Muscle of leg (tissue), 3 donors: ENCODE measurements at regions not wholly inside any gene's neighbourhood (a gene's known extent, or its start where the extent isn't known, plus 50 kb on each side); places are given as distances from the start of the nearest gene placed in this dataset.
"Not testable (repeated sequence)": the region's sequence is repeated elsewhere in the genome, so short reads cannot be mapped to it uniquely, and the experiment has no call there.

ENCODE experiments used
- DNase-seq: peaks from one replicate; pipeline ENCODE4 v3.0.0; 2013
- H3K27ac ChIP-seq: one replicate; pipeline ENCODE4 v1.5.1; 2013; ENCODE audit warnings: mild to moderate bottlenecking, low read length, control low read depth
- H3K27me3 ChIP-seq: one replicate; pipeline ENCODE4 v1.6.1; 2013; ENCODE audit warnings: low read length; ENCODE audit not compliant: control insufficient read depth, insufficient read depth
- H3K36me3 ChIP-seq: one replicate; pipeline ENCODE4 v1.6.1; 2013; ENCODE audit warnings: low read length; ENCODE audit not compliant: control insufficient read depth, insufficient read depth
- H3K4me1 ChIP-seq: one replicate; pipeline ENCODE4 v1.6.1; 2013; ENCODE audit warnings: low read length; ENCODE audit not compliant: control insufficient read depth, insufficient read depth
- H3K4me3 ChIP-seq: one replicate; pipeline ENCODE4 v1.5.1; 2013; ENCODE audit warnings: low read length, control low read depth
- H3K9me3 ChIP-seq: replicated peaks from 2 replicates; pipeline ENCODE4 v1.6.1; 2013; ENCODE audit warnings: low read depth, low read length; ENCODE audit not compliant: control insufficient read depth
- WGBS: methylation state at CpG from one replicate; pipeline ENCODE4 v1.1.5; 2013; ENCODE audit warnings: missing lambda C conversion rate; ENCODE audit not compliant: insufficient coverage; 5-methylcytosine and 5-hydroxymethylcytosine counted together

DNA sequence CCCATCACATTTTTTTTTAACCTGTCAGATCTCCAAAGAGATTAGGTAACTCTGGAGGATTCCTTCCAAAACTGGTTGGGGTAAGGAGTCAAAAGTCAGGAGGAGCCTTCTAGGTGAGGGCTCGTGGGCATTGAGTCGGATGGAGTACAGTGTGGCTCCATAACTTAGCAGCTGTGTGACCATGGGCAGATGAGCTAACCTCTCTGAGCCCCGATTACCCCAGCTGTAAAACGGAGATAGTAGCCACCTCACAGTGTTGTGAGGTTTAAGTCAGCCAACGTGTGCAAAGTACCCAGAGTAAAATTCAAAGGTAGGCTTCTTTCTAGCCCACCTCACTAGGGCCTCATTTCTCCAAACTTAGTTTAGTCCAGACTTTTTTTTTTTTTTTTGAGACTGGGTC, 151.5 kb downstream of the CD24 start:
- DNase-seq = no peak
- Histone ChIP-seq H3K36me3 (no peaks in the 10 kb centered on the region), H3K4me1 (no peaks in the 10 kb centered on the region), H3K27me3 (no peaks in the 10 kb centered on the region), H3K27ac (no peak overlapping the region), H3K9me3 (no peaks in the 10 kb centered on the region), H3K4me3 (no peak overlapping the region)
- WGBS = 100% methylated on average over 5 of the region's 5 CpGs

DNA sequence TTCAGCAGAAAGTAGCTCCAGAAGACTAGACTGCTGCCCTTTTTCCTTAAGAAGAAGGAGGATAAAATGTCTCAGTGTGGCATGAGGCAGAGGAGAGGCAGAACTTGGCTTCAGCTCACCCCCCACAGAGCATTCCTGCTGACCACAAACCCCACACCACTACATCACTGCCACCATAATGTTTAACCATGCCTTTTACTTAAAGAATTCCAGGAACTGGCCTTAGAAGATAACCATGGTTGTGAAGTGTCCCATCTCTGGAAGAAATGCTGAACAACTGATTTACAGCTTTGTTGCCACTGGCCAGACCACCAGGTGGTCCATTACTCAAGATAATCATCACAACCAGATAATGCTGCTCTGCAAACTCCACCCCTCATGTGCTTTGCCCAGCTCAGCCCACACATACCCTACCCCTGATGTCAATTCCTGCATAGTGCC, 154.1 kb downstream of the CD24 start:
- Histone ChIP-seq H3K36me3 (no peaks in the 10 kb centered on the region), H3K4me1 (no peaks in the 10 kb centered on the region), H3K9me3 (no peaks in the 10 kb centered on the region), H3K27me3 (no peaks in the 10 kb centered on the region), H3K27ac (peak overlapping the region; percentile 43), H3K4me3 (no peak overlapping the region)
- DNase-seq = no peak

DNA sequence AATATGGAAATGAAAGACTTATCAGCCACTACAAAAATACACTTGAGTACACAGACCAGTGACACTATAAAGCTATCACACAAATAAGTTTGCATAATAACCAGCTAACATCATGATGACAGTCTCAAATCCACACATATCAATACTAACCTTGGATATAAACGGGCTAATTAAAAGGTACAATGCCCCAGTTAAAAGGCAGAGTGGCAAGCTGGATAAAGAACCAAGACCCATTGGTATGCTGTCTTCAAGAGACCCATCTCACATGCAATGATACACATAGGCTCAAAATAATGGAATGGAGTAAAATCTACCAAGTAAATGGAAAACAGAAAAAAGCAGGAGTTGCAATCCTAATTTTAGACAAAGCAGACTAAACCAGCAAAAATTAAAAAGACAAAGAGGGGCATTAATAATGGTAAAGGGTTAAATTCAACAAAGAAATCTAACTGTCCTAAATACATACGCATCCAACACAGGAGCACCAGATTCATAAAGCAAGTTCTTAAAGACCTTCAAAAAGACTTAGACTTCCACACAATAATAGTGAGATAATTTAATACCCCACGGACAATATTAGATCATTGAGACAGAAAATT, 163.3 kb downstream of the CD24 start:
- Histone ChIP-seq H3K4me3 (no peak overlapping the region), H3K36me3 (no peaks in the 10 kb centered on the region), H3K27me3 (no peaks in the 10 kb centered on the region), H3K27ac (no peak overlapping the region), H3K9me3 (peaks cover 27% of the 10 kb centered on the region), H3K4me1 (no peaks in the 10 kb centered on the region)
- no peak for DNase-seq
- no CpG with 5 or more reads among the region's 3 CpGs for WGBS

DNA sequence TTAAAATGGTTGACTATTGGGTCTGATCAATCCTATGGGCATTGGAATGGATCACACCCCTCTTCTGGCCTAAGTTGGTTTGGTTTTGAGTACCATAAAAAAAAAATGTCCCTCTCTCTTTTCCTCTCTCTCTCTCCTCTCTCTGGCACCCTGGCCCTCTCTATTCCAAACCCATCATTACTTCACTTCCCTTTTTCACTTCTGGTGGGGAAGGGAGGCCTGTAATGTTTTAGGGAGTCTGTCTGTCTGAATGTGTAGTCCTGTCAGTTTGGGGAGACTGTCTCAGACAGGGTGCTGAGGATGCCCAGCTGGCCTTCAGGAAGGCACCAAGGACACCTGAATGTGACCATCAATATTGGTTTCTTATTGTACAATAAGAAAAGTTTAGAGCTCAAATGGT, 165.8 kb downstream of the CD24 start:
- H3K36me3 ChIP-seq = no peaks in the 10 kb centered on the region
- H3K27ac ChIP-seq = no peak overlapping the region
- peaks cover 27% of the 10 kb centered on the region for H3K9me3 ChIP-seq
- no peak overlapping the region for H3K4me3 ChIP-seq
- no peaks in the 10 kb centered on the region for H3K4me1 ChIP-seq
- H3K27me3 ChIP-seq = no peaks in the 10 kb centered on the region
- no peak for DNase-seq

DNA sequence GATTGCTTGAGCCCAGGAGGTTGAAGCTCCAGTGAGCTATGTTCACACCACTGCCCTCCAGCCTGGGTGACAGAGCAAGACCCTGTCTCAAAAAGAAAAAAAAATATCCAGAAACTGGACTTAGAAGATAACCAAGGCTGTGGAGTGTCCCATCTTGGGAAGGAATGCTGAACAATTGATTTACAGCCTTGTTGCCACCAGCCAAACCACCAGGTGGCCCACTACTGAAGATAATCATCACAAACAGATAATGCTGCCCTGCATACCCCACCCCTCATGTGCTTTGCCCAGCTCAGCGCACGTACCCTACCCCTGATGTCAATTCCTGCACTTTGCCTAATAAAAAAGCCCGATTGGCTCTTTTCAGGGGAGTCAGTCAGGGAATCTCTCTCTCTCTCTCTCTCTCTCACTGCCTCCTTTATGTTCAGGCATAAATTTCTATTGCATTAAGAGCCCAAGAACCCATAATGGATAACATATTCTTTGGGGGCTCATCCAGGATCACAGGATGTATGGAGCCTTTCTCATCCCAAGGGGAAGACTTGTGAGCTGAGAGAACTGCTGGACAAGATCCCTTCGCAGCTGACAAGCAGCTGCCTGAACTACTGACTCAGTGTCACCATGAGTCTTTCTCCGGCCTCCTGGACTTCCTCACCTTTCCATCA, 166.4 kb downstream of the CD24 start:
- H3K9me3 ChIP-seq = peaks cover 27% of the 10 kb centered on the region
- no peak overlapping the region for H3K27ac ChIP-seq
- no peaks in the 10 kb centered on the region for H3K27me3 ChIP-seq
- no peak overlapping the region for H3K4me3 ChIP-seq
- H3K36me3 ChIP-seq = no peaks in the 10 kb centered on the region
- 91% methylated on average over 5 of the region's 5 CpGs for WGBS
- H3K4me1 ChIP-seq = no peaks in the 10 kb centered on the region
- DNase-seq = no peak

DNA sequence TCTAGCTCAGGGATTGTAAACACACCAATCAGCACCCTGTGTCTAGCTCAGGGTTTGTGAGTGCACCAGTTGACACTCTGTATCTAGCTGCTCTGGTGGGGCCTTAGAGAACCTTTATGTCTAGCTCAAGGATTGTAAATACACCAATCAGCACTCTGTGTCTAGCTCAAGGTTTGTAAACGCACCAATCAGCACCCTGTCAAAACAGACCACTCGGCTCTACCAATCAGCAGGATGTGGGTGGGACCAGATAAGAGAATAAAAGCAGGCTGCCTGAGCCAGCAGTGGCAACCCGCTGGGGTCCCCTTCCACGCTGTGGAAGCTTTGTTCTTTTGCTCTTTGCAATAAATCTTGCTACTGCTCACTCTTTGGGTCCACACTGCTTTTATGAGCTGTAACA, 168.3 kb downstream of the CD24 start:
- not testable (repeated sequence) for H3K27ac ChIP-seq, H3K36me3 ChIP-seq, H3K4me1 ChIP-seq, H3K4me3 ChIP-seq, H3K27me3 ChIP-seq, DNase-seq
- H3K9me3 ChIP-seq = peaks cover 26% of the 10 kb centered on the region
- WGBS = no CpG with 5 or more reads among the region's 4 CpGs

DNA sequence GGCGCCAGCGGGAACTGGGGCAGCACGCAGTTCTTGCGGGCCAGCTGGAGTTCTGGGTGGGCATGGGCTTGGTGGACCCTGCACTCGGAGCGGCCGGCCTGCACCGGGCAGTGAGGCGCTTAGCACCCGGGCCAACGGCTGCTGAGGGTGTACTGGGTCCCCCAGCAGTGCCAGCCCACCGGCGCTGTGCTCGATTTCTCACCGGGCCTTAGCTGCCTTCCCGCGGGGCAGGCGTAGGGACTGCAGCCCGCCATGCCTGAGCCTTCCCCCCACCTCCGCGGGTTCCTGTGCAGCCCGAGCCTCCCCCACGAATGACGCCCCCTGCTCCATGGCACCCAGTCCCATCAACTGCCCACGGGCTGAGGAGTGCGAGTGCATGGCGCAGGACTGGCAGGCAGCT, 168.8 kb downstream of the CD24 start:
- Histone ChIP-seq H3K9me3 (peaks cover 24% of the 10 kb centered on the region), H3K27me3 (peaks cover under 1% of the 10 kb centered on the region), H3K4me3 (no peak overlapping the region), H3K4me1 (no peaks in the 10 kb centered on the region), H3K27ac (no peak overlapping the region), H3K36me3 (no peaks in the 10 kb centered on the region)
- WGBS = 88% methylated on average over 18 of the region's 27 CpGs
- no peak for DNase-seq

DNA sequence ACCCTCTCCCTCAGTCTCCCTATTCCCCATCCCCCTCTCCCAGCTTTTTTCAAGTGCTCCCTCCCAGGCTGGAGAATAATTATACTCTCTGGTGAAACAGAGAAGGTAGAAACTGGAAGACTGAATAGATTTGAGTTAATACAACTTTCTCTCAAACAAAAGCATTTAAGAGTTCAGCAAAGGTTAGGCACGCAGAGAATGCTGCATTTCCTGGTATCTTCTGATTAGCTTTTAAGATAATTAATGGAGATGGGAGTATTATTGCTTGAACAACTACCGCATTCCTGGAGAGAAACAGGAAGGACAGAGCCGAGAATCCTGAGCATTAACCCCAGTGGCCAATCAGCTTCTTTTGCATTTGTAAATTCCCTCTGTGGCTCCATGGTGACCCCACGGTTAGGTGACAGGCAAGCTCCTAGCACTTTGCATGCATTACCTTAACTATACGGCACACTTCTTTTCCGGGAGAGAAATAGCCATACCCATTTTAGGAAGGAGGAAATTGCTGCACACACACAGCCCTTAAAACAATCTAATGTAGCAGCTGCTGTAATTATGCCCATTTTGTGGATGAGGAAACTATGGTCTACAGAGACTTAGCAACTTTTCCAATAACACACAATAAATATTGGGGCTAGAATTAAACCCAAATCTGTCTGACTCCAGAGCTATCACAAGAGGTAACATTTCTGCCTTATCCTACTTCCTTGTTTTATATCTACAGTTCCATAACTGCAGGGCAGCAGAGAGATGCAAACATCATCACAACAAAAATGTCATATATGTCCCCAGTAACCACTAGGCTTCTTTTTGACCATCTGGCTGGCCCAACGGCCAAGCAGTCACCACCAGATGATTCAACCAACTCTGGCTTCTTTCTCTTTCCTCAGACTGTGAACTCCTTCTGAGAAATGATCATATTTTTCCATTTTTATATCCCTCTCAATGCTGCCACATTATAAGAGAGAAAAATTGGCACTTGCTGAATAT, 169.9 kb downstream of the CD24 start:
- WGBS = 14% methylated on average over 4 of the region's 7 CpGs
- Histone ChIP-seq H3K9me3 (peaks cover 22% of the 10 kb centered on the region), H3K27ac (no peak overlapping the region), H3K36me3 (no peaks in the 10 kb centered on the region), H3K4me3 (no peak overlapping the region), H3K4me1 (no peaks in the 10 kb centered on the region), H3K27me3 (peaks cover 5% of the 10 kb centered on the region)
- DNase-seq = no peak

DNA sequence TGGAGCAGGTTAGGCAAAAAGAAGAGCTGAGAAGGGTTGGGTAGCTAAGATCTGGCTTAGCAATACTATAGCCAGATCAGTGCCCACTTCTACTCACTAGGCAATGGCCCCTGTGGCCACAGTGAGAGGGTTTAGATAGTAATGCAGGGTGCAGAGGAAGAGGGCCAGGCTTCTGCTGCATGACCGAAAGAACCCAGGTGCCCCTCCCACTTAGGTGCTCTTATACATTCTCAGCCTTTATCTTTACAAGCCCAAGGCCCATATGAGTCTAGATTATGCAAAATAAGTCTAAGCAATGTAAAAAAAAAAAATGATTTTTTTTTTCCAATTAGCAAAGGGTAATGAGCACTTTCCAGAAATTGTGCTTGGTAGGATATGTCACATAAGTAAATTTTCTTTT, 171.3 kb downstream of the CD24 start:
- H3K4me1 ChIP-seq = peaks cover 9% of the 10 kb centered on the region
- no peak overlapping the region for H3K27ac ChIP-seq
- no CpG with 5 or more reads among the region's 1 CpG for WGBS
- no peaks in the 10 kb centered on the region for H3K36me3 ChIP-seq
- peaks cover 8% of the 10 kb centered on the region for H3K9me3 ChIP-seq
- peaks cover 5% of the 10 kb centered on the region for H3K27me3 ChIP-seq
- H3K4me3 ChIP-seq = no peak overlapping the region
- no peak for DNase-seq

DNA sequence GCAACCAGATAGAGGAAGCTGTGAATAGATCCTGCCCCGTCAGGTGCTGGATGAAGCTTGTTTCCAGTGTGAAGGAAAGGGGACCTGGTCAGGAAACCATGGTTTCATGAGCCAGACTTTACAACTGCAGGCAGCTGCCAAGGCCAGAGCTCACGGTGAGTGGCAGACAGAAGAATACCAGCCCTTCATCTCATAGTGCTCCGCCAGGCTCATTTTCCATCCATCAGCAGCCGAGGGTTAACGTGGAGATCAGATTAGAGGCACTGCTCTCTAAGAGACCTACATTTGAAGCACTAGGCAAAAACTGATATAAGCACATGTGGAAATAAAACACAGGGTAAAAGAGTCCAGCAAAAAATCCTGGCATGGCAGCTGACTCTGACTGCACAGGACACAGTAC, 172.4 kb downstream of the CD24 start:
- H3K4me1 ChIP-seq = peaks cover 9% of the 10 kb centered on the region
- 33% methylated on average over 1 of the region's 5 CpGs for WGBS
- no peaks in the 10 kb centered on the region for H3K9me3 ChIP-seq
- peak; percentile 18 for DNase-seq
- H3K36me3 ChIP-seq = no peaks in the 10 kb centered on the region
- peaks cover 5% of the 10 kb centered on the region for H3K27me3 ChIP-seq
- H3K27ac ChIP-seq = no peak overlapping the region
- no peak overlapping the region for H3K4me3 ChIP-seq
